ENCODE measurements at regions not wholly inside any gene's neighbourhood (a gene's known extent, or its start where the extent isn't known, plus 50 kb on each side); places are given as distances from the start of the nearest gene placed in this dataset.

- no peak overlapping the region for H3K27ac Mint-ChIP-seq
- DNase-seq: no peak
- H3K4me1 Mint-ChIP-seq: peaks cover 29 to 32% of the 10 kb centered on the region in 2 experiments
- Histone ChIP-seq H2AFZ (ENCODE audit: low read length) (no peak overlapping the region), H3K23ac (ENCODE audit: insufficient read length, low read depth, low read length) (no peak overlapping the region), H4K91ac (ENCODE audit: insufficient read length, low read depth, low read length) (no peak overlapping the region), H2AK5ac (ENCODE audit: insufficient read length, low read length) (no peak overlapping the region), H2BK5ac (ENCODE audit: insufficient read length, low read length) (no peak overlapping the region), H3K9ac (ENCODE audit: extremely low read depth, insufficient read length, low read length) (no peak overlapping the region), H3K27ac (ENCODE audit: insufficient read length, low read depth, low read length) (no peak overlapping the region), H3K9me3 (ENCODE audit: control insufficient read depth, low read depth, low read length) (no peaks in the 10 kb centered on the region), H3K79me1 (ENCODE audit: insufficient read depth, low read depth, low read length, poor library complexity, severe bottlenecking) (no peaks in the 10 kb centered on the region), H2BK20ac (ENCODE audit: low read depth, low read length, poor library complexity, severe bottlenecking) (no peak overlapping the region), H3K23me2 (ENCODE audit: insufficient read length, low read depth, low read length, poor library complexity, severe bottlenecking) (peaks cover 5% of the 10 kb centered on the region), H2BK120ac (ENCODE audit: low read depth, low read length, poor library complexity, severe bottlenecking) (no peak overlapping the region), H3K79me2 (ENCODE audit: insufficient read depth, low read length) (no peaks in the 10 kb centered on the region), H3K4ac (ENCODE audit: low read depth, low read length) (no peak overlapping the region), H3K27me3 (ENCODE audit: insufficient read depth, low read length) (no peaks in the 10 kb centered on the region), H4K8ac (replicated peaks; ENCODE audit: insufficient read length, low read depth, low read length) (no peak overlapping the region), H4K5ac (ENCODE audit: insufficient read length, low read depth, low read length) (no peak overlapping the region), H3K4me2 (ENCODE audit: insufficient read depth, insufficient read length, low read length) (no peak overlapping the region), H3K4me1 (ENCODE audit: insufficient read depth, low read length) (no peaks in the 10 kb centered on the region), H3K56ac (ENCODE audit: insufficient read length, low read depth, low read length) (no peak overlapping the region), H3T11ph (ENCODE audit: low read length) (no peak overlapping the region), H3K18ac (ENCODE audit: insufficient read length, low read depth, low read length) (no peak overlapping the region), H2BK15ac (ENCODE audit: low read depth, low read length) (no peak overlapping the region), H4K20me1 (ENCODE audit: control insufficient read depth, insufficient read depth, insufficient read length) (no peaks in the 10 kb centered on the region), H2BK12ac (ENCODE audit: insufficient read length, low read depth, low read length) (no peak overlapping the region), H3K14ac (ENCODE audit: insufficient read depth, low read length) (no peak overlapping the region)
- H3K36me3 Mint-ChIP-seq (ENCODE audit: insufficient read depth in 1 of 3, low read depth in 3 of 3): peaks cover 0 to 11% (median 0%) of the 10 kb centered on the region in 3 experiments; a peak in 2 of 7 replicates
- peaks cover 18% of the 10 kb centered on the region for H3K27me3 Mint-ChIP-seq (ENCODE audit: low read depth)
- TF ChIP-seq, protein P1, sequence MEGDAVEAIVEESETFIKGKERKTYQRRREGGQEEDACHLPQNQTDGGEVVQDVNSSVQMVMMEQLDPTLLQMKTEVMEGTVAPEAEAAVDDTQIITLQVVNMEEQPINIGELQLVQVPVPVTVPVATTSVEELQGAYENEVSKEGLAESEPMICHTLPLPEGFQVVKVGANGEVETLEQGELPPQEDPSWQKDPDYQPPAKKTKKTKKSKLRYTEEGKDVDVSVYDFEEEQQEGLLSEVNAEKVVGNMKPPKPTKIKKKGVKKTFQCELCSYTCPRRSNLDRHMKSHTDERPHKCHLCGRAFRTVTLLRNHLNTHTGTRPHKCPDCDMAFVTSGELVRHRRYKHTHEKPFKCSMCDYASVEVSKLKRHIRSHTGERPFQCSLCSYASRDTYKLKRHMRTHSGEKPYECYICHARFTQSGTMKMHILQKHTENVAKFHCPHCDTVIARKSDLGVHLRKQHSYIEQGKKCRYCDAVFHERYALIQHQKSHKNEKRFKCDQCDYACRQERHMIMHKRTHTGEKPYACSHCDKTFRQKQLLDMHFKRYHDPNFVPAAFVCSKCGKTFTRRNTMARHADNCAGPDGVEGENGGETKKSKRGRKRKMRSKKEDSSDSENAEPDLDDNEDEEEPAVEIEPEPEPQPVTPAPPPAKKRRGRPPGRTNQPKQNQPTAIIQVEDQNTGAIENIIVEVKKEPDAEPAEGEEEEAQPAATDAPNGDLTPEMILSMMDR (conservative IDR thresholded peaks at IDR 0.05): no peak
- no peak overlapping the region for H3K4me3 Mint-ChIP-seq
- WGBS (ENCODE audit: extremely low coverage, insufficient read length, low lambda C conversion rate): no CpG with 5 or more reads among the region's 4 CpGs
- peaks cover 5 to 11% of the 10 kb centered on the region in 2 experiments; a peak in 3 of 5 replicates for H3K9me3 Mint-ChIP-seq
These were observed 111.4 kb upstream of the TMEM132C start for GRCh38 chr12:128155571-128155970.

Data from H9 (cell line).